ENCODE measurements at regions not wholly inside any gene's neighbourhood (a gene's known extent, or its start where the extent isn't known, plus 50 kb on each side); places are given as distances from the start of the nearest gene placed in this dataset.

GRCh38 chr5:71859515-71859914 is 140.4 kb downstream of the CARTPT start:
- no peak for DNase-seq (ENCODE audit: low spot score)
- POLR2A ChIA-PET, result no interaction called here
- Histone ChIP-seq H3K27me3 (ENCODE audit: control insufficient read depth in 1 of 2, insufficient read depth in 2 of 2, low read length in 2 of 2) (no peaks in the 10 kb centered on the region), H3K4me3 (replicated peaks in 1 of 3; ENCODE audit: insufficient read depth in 1 of 3, low read depth in 2 of 3, low read length in 3 of 3) (no peak overlapping the region), H3K9me3 (ENCODE audit: low read length) (no peaks in the 10 kb centered on the region), H3K79me2 (ENCODE audit: insufficient read depth, low read length) (no peaks in the 10 kb centered on the region), H3K4me2 (ENCODE audit: low read depth, low read length) (no peak overlapping the region), H3K4me1 (ENCODE audit: insufficient read depth, low read length) (no peaks in the 10 kb centered on the region), H3K36me3 (replicated peaks in 1 of 2; ENCODE audit: control insufficient read depth in 1 of 2, insufficient read depth in 2 of 2, low read length in 2 of 2) (no peaks in the 10 kb centered on the region), H2AFZ (ENCODE audit: low read length) (no peak overlapping the region), H3K27ac (ENCODE audit: extremely low read length, insufficient read depth, low read length) (no peak overlapping the region), H4K20me1 (ENCODE audit: insufficient read depth, low read length) (no peaks in the 10 kb centered on the region), H3K9ac (ENCODE audit: insufficient read depth, low read depth, low read length) (no peak overlapping the region)
- TF ChIP-seq RBM22 (optimal IDR thresholded peaks at IDR 0.05; ENCODE audit: low read length), result no peak
- TF ChIP-seq ZUFSP (CRISPR knock-in tag; IDR thresholded peaks at IDR 0.05; ENCODE audit: borderline replicate concordance), result no peak
- TF ChIP-seq ZNF768 (CRISPR knock-in tag; IDR thresholded peaks at IDR 0.05), result no peak
- TF ChIP-seq, protein P1, sequence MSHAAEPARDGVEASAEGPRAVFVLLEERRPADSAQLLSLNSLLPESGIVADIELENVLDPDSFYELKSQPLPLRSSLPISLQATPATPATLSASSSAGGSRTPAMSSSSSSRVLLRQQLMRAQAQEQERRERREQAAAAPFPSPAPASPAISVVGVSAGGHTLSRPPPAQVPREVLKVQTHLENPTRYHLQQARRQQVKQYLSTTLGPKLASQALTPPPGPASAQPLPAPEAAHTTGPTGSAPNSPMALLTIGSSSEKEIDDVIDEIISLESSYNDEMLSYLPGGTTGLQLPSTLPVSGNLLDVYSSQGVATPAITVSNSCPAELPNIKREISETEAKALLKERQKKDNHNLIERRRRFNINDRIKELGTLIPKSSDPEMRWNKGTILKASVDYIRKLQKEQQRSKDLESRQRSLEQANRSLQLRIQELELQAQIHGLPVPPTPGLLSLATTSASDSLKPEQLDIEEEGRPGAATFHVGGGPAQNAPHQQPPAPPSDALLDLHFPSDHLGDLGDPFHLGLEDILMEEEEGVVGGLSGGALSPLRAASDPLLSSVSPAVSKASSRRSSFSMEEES (CRISPR knock-in tag; IDR thresholded peaks at IDR 0.05), result no peak
- TF ChIP-seq PATZ1 (CRISPR knock-in tag; IDR thresholded peaks at IDR 0.05), result no peak
- TF ChIP-seq, protein P2, sequence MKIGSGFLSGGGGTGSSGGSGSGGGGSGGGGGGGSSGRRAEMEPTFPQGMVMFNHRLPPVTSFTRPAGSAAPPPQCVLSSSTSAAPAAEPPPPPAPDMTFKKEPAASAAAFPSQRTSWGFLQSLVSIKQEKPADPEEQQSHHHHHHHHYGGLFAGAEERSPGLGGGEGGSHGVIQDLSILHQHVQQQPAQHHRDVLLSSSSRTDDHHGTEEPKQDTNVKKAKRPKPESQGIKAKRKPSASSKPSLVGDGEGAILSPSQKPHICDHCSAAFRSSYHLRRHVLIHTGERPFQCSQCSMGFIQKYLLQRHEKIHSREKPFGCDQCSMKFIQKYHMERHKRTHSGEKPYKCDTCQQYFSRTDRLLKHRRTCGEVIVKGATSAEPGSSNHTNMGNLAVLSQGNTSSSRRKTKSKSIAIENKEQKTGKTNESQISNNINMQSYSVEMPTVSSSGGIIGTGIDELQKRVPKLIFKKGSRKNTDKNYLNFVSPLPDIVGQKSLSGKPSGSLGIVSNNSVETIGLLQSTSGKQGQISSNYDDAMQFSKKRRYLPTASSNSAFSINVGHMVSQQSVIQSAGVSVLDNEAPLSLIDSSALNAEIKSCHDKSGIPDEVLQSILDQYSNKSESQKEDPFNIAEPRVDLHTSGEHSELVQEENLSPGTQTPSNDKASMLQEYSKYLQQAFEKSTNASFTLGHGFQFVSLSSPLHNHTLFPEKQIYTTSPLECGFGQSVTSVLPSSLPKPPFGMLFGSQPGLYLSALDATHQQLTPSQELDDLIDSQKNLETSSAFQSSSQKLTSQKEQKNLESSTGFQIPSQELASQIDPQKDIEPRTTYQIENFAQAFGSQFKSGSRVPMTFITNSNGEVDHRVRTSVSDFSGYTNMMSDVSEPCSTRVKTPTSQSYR (CRISPR knock-in tag; IDR thresholded peaks at IDR 0.05; ENCODE audit: borderline replicate concordance), result no peak
- TF ChIP-seq, protein P3, sequence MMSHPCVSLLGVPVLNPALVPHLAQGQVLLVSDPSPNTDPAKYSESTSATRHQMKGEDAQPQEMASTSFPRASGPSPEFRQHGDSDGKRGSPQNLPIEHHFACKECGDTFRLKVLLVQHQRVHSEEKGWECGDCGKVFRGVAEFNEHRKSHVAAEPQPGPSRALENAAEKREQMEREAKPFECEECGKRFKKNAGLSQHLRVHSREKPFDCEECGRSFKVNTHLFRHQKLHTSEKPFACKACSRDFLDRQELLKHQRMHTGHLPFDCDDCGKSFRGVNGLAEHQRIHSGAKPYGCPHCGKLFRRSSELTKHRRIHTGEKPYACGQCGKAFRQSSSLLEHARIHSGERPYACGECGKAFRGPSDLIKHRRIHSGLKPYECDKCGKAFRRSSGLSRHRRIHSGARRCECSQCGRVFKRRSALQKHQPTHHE (CRISPR knock-in tag; IDR thresholded peaks at IDR 0.05; ENCODE audit: borderline replicate concordance), result no peak
- no peak for TF ChIP-seq CSRNP2 (CRISPR knock-in tag; conservative IDR thresholded peaks at IDR 0.05; ENCODE audit: low read depth)
- no peak for TF ChIP-seq NFE2L2 (IDR thresholded peaks at IDR 0.05; ENCODE audit: low read length)
- no peak for TF ChIP-seq ZNF792 (CRISPR knock-in tag; IDR thresholded peaks at IDR 0.05)
- TF ChIP-seq MED13 (CRISPR knock-in tag; IDR thresholded peaks at IDR 0.05), result no peak
- no peak for TF ChIP-seq NCOA1 (CRISPR knock-in tag; IDR thresholded peaks at IDR 0.05)
- no peak for TF ChIP-seq ATF7 (IDR thresholded peaks at IDR 0.05)
- TF ChIP-seq ATF7 (CRISPR knock-in tag; IDR thresholded peaks at IDR 0.05), result no peak
- ATAC-seq, result no peak
- BruUV-seq (replicated peaks), result no TSS peak
- in situ Hi-C loops (cut with HindIII; ENCODE audit: extremely low pct_ligation_motif_present, low pct_unique_long_range_greater_than_20kb), result no loop called here
- CTCF ChIA-PET (ENCODE audit: low intra/inter-chr PET ratio, low total read pairs), result no interaction called here
- FAIRE-seq, result no peak
- 14% methylated on average over 4 of the region's 4 CpGs for WGBS (ENCODE audit: low lambda C conversion rate)
- intact Hi-C loops (cut with micrococcal nuclease; ENCODE audit: unreplicated experiment), result no loop called here
